Activated CD4-positive, alpha-beta T cell treated with anti-CD3 and anti-CD28 coated beads, Interleukin-2, Interleukin-6, amounts not matched to agents 100 ng/mL and 50 ng/mL, durations not matched to agents 16 hours and 8 hours (primary cell): ENCODE measurements at regions not wholly inside any gene's neighbourhood (a gene's known extent, or its start where the extent isn't known, plus 50 kb on each side); places are given as distances from the start of the nearest gene placed in this dataset.
"Not testable (repeated sequence)": the region's sequence is repeated elsewhere in the genome, so short reads cannot be mapped to it uniquely, and the experiment has no call there.

Source experiments
- DNase-seq: peaks from one replicate; pipeline ENCODE4 v3.0.0-alpha.2; 2020

DNA sequence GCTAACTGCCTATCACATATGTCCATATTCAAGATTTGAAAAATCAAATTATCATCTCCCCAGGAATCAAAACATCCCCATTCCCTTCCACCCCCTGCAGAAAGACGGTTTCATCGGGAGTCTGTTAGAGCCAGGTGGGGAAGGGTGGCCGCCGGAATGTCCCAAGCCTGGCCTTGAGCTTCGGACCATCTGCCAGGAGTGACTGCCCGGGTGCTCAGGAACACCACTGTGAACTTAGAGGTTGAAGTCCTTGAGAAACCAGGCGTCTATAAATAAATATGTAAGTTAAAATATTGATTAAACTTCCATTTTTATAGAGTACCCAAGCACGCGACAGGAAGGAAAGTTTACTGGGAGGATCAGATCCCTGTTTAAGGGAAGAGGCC lies 250.8 kb downstream of the DLL1 start:
- no peak for DNase-seq

DNA sequence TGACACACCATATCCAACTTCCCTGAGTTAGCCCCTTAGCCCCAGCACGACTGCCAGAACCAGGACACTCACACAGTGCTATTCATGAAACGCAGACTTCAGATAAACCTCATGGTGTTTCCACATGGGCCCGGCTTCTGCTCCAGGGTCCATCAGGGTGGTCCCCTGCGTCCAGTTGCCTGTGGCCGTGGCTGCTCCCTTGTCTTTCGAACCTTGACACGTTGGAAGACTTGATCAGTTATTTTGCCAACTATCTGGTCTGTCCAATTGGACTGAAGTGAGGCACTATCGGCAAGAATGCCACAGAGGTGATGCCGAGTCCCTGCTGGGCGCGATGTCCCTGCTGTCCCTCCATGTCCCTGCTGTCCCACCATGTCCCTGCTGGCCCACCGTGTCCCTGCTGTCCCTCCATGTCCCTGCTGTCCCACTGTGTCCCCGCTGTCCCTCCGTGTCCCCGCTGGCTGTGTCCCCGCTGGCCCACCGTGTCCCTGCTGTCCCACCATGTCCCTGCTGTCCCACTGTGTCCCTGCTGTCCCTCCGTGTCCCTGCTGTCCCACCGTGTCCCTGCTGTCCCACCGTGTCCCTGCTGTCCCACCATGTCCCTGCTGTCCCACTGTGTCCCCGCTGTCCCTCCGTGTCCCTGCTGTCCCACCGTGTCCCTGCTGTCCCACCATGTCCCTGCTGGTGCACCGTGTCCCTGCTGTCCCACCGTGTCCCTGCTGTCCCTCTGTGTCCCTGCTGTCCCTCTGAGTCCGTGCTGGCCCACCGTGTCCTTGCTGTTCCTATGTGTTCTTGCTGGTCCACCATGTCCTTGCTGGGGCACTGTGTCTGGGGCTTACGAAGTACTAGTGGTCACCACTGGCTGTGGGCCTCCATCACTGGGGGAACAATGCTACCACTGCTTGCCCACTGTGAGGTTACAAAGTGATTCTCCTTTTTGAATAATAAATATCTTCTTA lies 251.4 kb downstream of the DLL1 start:
- no peak for DNase-seq

DNA sequence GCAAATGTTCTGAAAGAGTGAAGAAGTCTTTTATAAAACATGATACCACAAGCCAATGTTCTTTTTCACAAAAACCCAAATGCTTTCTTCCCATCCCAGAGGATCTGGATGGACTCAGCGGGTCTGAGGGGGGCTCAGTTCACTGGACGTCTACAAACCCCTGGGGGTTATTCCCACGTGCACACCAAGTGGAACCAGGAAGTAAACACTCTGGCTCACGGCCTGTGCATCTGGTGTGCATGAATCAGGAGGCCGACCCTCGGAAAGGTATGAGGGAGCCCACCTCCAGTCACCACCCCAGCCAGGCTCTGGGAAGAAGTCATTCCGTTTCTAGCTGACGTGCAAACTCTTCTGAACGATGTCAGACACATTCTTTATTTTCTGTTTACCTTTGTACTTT lies 252.2 kb downstream of the DLL1 start:
- DNase-seq: no peak

DNA sequence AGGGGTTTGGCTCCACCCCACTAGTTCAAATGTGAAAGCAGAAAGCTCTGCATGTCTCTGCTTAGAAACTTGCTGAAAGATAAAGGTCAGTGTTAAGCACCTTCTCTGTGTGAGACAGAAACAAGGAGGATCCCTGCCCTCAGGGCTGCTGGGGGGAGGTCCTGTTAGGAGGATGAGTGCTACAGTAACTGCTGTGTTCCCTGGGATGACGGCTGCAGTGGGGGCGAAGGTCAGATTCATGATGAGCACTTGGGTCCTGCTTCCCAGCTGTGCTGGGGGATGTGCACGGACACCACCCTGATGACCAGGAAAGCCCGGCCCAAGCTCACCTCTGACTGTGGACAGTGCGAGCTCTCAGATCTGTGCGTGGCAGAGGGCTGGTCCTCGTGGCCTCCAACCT lies 252.6 kb downstream of the DLL1 start:
- DNase-seq: no peak

DNA sequence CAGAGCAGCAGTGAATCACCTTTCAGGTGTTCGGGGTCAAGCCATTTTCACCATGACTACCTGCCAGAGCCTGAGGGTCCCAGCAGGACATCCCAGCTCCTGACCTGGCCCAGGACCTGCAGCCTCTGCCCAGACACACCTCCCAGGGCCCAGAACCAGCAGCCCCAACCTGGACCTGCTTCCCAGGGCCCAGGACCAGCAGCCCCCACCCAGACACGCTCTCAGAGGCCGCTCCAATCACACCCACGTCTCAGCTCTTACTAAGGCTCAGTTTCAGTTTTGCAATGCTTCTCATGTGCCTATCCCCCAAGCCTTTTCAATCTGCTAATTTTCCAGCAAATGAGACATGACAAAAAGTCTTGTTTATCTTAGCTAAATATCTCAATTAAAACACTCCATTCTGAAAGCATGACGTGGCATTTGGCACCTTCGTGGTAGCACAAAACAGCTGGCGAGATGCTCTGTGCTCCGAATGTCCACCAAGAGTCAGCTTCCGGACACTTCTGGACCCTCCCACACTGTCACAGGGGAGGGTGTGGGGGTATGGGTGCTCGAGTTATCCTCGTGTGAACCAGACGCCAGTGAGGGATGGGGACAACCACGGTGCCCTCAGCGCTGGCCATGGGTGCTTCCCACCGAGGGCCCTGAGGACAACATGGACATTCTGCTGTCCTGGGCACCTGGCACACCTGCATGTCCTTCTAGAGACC lies 253.2 kb downstream of the DLL1 start:
- no peak for DNase-seq

DNA sequence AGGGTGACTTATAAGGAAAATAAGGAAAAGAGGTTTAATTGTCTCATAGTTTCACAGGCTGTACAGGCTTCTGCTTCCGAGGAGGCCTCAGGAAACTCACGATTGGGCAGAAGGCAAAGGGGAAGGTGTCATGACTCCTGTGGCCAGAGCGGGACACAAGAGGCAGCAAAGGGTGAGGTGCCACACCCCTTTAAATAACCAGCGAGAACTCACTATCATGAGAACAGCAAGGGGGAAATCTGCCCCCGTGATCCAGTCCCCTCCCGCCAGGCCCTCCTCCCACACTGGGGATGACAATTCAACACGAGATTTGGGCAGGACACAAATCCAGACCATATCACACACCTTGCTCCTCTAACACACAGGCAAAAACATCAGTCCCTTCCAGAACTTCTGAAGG lies 254.0 kb downstream of the DLL1 start:
- DNase-seq: no peak

DNA sequence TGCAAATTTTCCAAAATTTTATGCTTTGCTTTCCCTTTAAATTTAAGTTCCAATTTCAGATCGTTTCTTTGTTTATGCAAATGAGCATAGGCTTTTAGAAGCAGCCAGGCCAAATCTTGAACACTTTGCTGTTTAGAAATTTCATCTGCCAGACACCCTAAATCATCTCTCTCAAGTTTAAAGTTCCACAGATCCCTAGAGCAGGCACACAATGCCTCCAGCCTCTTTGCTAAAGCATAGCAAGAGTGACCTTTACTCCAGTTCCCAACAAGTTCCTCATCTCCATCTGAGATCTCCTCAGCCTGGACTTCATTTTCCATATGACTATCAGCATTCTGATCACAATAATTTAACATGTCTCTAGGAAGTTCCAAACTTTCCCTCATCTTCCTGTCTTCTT lies 254.5 kb downstream of the DLL1 start:
- not testable (repeated sequence) for DNase-seq

DNA sequence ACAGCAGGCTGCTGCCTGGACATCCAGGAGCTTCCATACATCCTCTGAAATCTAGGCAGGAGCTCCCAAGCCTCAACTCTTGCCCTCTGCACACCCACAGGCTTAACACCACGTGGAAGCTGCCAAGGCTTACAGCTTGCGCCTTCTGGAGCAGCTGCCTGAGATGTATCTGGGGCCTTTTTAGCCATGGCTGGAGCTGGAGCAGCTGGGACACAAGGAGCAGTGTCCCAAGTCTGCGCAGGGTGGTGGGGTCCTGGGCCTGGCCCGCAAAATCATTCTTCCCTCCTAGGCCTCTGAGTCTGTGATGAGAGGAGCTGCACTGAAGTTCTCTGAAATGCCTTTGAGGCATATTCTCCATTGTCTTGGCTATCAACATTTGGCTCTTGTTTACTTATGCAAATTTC lies 255.0 kb downstream of the DLL1 start:
- DNase-seq: no peak

DNA sequence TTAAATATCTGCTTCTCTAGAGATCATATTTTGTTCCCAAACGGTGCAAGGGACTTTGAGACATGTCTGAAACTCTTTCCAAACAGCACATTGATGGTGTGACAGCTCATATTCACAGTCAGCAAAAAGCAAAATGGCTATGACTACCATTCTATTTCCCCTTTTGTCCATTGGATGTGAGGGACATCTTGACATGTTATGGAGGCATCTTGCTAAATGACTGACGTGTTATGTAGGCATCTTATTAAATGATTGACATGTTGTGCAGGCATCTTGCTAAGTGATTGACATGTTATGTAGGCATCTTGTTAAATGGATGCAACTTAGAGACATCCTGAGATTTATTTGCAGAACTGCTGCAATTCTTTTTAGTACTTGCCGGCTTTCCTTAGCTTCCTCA lies 255.8 kb downstream of the DLL1 start:
- no peak for DNase-seq

DNA sequence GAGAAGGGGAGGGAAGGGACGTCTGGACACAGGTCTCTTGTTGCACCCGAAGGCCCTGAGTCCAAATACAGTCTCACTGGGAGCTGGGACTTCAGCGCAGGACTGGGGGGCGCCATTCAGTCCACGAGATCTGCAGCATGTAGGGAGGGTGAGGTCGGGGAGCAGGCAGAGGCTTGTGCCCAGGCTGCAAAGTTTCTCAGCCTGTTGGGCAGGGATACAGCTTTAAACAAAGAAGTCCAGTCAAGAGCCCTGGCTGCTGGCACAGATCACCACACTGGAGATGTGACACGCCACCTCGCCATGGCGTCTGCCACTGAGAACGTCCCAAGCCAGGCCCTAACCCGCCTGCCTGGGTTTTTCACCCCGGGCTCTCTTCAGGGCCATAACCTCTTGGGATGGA lies 256.6 kb downstream of the DLL1 start:
- DNase-seq: no peak

DNA sequence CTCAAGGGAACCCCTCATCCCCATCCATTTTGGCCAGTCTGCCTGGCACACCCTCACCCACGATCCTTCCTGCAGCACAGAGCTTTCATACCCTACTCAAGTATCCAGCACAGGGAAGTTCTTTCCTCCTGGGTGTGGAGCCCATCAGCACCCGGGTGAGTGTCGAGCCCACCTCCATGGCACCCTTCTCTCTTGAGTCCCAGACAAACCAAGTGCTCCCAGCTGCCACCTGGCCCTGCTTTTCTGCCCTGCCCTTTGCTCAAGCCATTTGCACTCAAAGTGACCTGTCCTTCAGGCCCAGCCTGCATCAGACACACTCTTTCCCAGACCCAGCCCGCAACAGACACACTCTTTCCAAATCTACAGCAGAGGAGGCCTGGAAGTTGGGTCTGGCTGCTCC lies 257.2 kb downstream of the DLL1 start:
- DNase-seq: no peak

DNA sequence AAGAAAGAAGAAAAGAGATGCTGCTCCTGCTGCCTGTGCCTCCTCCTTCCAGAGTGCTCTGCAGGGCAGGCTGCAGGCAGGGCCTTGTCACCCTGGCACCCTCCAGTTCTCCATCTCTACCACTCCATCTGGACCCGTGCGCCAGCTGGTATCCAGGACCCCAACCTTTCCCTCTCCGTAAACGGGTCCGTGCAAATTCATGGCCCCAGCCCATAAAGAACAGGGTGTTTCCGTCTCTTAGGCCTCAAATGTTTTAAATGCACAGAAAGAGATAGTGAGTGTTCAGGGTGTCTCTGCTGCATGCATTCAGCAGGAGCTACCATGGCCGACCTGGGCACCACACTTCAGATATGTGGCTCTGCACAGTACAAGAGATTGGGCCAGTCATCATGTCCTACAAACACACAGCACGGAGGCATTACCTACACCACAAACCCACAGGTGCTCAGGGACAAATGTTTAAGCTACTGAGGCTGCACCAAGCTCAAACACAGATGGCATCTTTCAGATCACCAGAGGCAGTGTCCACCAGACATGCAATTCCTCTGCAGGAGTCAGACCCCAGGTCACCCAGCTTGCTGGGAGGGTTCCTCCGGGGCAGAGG lies 258.1 kb downstream of the DLL1 start:
- DNase-seq: no peak

DNA sequence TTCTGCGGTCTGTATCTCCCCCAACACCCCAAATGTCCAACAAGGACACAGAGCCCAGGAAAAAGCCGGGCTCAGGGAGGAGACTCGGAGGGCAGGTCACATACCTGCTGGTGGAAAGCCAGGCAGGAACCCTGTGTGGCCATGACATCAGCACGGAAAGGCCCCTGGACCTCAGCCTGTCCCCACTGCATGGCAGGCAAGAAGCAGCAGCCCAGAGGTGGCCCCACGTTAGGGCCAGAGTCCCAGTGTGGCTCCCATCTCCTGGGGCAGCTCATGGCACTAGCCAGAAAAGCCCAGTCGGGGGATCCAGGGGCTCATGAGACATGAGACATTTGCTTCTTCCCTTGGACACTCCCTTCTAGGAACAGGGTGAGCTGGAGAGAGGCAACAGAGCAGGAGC lies 258.7 kb downstream of the DLL1 start:
- DNase-seq: no peak

DNA sequence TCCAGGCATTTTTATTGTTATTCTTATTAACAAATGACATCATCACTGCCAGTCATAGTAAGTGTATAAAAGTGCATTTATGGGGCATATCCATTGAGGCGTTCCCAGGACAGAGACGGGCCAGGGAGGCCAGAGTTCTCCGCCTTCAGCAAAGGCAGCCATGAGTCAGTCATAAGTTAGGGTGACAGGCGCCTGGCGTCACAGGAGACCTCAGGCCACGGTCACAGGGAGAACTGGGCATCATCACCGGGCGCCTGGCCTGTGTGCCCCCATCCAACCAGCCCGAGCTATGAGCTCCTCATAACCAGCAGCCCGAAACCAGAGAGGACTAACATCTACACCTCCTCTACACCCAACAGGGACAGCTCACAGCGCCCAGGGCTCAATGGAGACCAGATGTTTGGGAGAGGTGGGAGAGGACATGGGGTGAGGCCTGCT lies 259.2 kb downstream of the DLL1 start:
- no peak for DNase-seq

DNA sequence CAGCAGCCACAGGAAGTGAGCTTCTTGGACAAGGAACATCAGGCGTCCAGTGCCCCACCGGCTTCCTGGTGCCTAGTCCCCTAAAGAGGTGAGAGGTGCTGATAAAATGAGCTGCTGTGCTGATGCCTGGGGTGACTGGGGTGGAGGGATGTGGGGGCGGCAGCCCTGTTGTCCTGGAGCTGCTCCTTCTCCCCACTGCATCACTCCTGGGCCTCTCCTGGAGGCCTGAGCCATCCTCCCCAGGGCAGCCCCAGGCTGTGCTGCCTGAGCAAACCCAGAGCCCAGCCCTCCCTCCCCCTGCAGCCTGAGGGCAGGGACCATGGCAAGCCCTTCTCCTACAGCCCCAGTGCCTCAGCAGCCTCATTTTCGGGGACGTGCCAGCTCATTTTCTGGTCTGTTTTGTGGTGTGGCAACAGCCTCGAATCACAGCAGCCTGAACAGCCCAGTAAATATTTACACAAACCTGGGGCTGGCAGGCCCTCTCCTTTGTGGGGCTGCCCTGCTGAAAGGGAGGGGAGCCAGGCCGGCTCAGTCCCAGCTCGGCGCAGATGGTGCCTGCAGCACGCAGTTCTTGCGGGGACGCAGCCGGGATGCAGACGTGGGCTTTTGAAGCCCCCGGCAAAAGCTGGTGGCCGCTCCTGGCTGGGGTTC lies 259.9 kb downstream of the DLL1 start:
- DNase-seq: no peak

DNA sequence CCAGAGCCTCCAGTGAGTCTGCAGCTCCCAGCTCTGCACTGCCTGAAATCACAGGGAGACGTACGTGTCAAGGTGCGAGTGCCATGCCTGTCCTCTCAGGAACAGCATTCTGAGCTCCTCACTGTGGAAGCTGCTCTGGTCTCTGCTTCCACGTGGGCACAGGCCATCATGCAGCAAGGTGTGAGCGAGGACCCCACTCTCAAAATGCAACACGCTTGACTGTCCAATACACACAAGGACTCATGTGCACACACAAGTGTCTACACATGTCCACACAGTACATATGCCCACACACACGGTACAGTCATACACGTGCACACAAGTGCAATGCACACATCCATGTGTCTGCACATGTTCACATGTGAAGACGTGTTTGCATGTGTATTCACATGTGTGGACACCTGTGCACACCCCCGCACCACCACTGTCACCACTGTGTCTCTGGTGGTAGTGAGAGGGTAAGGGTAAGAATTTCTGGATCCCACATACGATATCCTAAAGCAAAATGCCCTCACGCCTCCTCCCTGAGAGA lies 260.5 kb downstream of the DLL1 start:
- no peak for DNase-seq

DNA sequence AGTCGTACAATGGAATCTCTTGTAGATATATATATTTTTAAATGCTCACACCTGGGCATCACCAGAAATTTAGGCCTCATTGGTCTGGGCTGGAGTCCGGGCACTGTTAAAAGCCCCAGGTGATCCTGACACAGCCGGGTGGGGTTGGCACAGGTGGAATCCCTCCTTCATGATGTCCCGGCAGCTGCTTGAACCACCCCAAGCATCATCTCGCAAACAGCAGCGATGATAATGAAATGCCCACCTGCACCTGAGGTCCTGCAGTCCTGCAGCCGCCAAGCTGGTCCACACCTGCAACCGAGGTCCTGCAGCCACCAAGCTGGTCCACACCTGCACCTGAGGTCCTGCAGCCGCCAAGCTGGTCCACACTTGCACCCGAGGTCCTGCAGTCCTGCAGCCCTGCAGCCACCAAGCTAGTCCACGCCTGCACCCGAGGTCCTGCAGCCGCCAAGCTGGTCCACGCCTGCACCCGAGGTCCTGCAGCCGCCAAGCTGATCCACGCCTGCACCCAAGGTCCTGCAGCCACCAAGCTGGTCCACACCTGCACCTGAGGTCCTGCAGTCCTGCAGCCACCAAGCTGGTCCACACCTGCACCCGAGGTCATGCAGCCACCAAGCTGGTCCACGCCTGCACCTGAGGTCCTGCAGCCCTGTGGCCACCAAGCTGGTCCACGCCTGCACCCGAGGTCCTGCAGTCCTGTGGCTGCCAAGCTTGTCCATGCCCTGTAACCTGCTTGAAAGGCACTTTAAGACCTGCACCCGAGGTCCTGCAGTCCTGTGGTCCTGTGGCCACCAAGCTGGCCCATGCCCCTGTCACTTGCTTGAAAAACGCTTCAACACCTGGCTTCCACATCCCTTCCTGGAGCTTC lies 261.2 kb downstream of the DLL1 start:
- no peak for DNase-seq

DNA sequence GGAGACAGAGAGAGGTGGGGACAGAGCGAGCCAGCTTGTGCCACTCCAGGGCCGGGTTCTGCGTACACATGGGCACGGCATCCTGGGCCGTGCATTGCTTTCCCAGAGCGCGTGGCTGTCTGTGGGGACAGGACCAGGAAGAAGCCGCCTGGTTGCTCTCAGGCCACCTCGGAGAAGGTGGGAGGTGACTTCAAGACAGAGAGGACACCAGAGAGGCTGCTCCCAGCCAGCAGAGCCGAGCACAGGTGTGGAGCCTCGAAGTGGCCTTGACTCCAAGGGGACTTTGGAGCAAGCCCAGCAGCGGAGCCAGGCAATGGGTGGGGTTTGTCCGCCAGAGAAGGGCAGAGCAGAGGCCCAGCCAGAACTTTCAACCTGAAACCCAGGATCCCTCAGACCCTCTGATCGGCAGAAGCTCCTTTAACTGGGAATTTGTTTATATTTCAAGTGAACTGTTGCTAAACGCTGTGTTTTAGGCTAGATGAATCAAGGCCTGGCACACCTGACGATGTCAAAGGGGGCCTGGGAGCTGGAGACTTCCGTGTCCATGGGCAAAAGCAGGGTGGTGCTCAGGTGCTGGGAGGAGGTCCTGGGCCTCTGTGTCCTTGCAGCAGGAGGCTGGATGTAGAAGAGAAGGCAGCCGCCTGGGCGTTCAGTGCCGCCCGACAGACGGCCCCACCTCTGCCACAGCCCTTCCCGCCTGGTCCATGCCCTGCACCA lies 262.1 kb downstream of the DLL1 start:
- no peak for DNase-seq

DNA sequence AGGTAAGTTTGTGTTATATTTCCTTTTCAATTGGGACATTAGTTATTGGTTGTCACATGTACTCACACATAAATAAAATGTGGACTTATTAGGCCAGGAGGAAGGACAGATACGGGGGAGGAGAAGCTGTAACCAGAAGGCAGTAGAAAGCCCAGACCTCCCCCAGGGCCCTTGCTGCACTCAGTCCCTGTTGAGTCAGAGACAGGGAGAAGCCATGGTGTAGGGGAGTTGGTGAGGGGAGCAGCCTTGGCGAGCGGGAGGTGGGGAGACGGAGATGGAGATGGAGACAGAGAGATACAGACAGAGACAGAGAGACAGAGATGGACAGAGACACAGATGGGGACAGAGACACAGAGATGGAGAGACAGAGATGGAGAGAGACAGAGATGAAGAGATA lies 263.2 kb downstream of the DLL1 start:
- DNase-seq: no peak

DNA sequence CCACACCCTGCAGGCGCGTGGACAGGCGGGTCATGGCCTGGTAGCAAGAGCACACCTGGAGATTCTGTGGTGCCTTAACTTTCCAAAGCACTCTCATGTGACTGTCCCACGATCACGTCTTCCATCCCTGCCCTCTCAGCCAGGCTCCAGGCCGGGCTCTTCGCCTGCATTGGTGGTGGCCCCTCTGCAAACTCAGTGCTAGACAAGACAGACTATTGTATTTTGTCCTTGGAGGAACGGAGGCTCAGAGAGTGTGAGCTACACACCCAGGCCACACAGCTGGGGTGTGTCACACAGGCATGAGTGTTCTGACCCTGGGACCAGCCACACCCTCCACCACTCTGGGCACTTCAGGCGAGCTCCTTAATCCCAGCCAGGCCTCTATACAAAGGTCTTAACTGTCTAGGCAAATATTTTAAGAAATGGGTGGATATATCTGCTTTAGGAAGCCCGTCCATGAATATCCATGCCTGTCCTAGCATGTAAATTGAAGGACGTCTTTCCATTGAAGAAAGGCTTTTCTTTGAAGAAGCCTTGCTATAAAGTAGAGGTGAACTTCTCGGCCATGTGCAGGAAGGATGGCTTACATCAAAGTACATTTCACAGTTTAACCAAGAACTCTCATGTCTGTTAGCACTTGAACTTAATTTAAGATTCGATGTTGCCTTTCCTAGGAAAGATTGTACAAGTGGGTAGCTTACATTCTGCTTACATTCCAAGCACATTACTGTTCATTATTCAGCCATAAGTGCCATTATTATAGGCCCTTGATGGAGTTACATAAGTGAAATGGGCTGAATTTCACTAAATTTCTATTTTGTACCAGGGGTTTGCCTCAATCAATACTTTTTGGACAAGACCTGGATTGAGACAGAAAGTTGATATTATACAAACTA lies 263.9 kb downstream of the DLL1 start:
- no peak for DNase-seq
